ENCODE measurements at regions not wholly inside any gene's neighbourhood (a gene's known extent, or its start where the extent isn't known, plus 50 kb on each side); places are given as distances from the start of the nearest gene placed in this dataset.
"Not testable (repeated sequence)": the region's sequence is repeated elsewhere in the genome, so short reads cannot be mapped to it uniquely, and the experiment has no call there.

GRCh38 chr4:186847429-186848131, 123.9 kb upstream of the FAT1 start:
- not testable (repeated sequence) for DNase-seq (ENCODE audit: low read depth)

GRCh38 chr4:186848437-186848836, 124.8 kb upstream of the FAT1 start:
- DNase-seq (ENCODE audit: low read depth): no peak

DNA sequence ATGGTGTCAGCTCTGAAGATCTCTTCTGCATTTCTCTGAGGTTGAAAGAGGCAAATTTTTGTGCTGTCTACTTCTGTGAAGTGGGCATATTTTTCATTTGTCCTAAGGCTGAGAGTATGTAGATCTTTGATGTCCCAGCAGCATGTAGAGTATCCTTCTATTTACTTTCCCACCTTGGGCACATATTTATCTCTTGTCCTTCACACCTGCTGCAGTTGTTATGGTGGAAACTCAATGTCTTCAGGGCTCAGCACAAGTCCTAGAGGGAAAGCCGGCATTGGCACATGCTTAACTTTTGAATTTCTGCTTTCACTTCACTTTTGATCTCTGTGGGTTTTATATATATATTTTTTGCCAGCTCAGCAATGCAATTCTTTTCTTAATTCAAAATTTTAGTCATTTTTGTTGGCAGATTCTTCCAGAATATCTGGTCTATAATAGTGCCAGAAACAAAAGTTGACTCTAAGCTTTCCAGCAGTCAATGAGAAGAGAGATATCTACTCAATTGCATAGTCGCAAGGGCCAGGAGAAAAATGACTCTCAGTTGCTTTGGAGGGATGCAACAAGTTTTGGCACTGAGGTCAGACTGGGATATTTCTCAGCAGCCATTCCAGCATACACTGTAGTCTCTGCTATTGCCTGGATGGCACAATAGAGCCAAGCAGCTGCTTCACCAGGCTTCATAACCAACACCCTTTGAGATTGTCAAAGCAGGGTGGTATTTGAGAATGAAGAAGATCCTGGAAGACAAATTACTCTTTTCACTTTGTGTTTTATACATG, 127.8 kb upstream of the FAT1 start:
- no peak for DNase-seq (ENCODE audit: low read depth)

GRCh38 chr4:186852073-186852420, 128.4 kb upstream of the FAT1 start:
- no peak for DNase-seq (ENCODE audit: low read depth)

- no peak for DNase-seq (ENCODE audit: low read depth)
Measured at GRCh38 chr4:186852964-186853391, 129.3 kb upstream of the FAT1 start.

DNA sequence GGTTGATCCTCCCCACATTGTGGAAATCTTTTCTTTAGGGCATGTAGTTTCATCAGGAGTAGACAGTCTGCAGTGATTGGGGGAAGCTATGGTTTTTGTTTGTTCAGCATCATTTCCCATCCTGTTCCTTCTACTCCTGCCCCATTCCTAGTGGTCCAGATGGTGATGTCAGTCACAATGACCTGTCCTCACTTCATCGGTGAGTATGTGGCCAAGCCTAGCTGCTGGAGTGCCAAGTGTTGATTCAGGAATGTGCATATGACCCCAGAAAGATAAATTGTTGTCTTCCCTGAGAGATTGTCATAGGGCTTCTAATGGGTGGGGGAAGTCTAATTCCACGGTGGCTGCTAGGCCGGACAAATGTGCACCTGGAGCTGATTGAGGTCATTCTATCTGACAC, 130.6 kb upstream of the FAT1 start:
- DNase-seq (ENCODE audit: low read depth): peak; percentile 34

- no peak for DNase-seq (ENCODE audit: low read depth)
Measured at GRCh38 chr4:186855111-186855510, 131.5 kb upstream of the FAT1 start.

- DNase-seq (ENCODE audit: low read depth): no peak
Measured at GRCh38 chr4:186857793-186858192, 134.1 kb upstream of the FAT1 start.

GRCh38 chr4:186858355-186858754, 134.7 kb upstream of the FAT1 start:
- no peak for DNase-seq (ENCODE audit: low read depth)

DNA sequence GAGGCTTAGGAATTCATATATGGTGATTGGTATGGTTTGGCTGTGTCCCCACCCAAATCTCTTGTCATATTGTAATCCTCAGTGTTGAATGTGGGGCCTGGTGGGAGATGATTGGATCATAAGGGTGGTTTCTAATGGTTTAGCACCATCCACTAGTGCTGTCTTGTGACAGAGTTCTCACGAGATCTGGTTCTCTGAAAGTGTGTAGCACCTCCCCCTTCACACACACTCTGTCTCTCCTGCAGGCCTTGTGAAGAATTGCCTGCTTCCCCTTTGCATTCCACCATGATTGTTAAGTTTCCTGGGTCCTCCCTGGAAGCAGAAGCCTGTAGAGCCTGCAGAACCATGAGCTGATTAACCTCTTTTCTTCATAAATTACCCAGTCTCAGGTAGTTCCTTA, 135.8 kb upstream of the FAT1 start:
- DNase-seq (ENCODE audit: low read depth): no peak

- DNase-seq (ENCODE audit: low read depth): no peak
Measured at GRCh38 chr4:186861317-186861716, 137.7 kb upstream of the FAT1 start.

GRCh38 chr4:186871856-186872255, 148.2 kb upstream of the FAT1 start:
- DNase-seq (ENCODE audit: low read depth): no peak

DNA sequence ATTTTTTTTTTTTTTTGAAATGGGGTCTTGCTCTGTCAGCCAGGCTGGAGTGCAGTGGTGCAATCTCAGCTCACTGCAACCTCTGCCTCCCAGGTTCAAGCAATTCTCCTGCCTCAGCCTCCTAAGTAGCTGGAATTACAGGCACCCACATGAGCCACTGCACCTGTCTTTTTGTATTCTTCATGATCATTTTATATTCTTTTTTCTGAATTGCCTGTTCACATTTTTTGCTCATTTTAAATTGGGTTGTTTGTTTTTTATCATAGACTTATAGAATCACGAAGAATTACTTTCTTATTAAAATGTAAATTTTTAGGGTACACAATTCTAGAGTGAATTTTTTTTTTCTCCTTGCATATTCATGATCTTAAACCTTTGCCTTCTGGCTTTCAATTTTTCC, 149.4 kb upstream of the FAT1 start:
- not testable (repeated sequence) for DNase-seq (ENCODE audit: low read depth)

DNA sequence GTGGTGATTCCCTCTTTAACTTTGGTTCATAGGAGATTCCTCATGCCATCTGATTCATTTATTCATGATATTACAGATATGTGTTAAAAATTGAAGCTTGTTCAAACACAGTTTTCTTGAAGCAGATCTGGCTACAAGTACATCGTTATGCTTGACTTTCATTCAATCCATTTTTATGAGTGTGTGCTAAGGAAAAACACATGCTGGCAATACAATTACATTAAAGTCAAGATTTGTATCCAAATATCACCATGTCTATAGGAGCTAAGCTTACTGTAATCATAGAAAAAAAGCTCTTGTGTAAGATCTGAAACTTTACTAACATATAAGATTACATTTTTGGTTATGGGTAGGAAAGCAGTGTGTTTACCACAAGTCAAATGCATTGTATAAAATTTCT, 151.8 kb upstream of the FAT1 start:
- DNase-seq (ENCODE audit: low read depth): no peak

DNA sequence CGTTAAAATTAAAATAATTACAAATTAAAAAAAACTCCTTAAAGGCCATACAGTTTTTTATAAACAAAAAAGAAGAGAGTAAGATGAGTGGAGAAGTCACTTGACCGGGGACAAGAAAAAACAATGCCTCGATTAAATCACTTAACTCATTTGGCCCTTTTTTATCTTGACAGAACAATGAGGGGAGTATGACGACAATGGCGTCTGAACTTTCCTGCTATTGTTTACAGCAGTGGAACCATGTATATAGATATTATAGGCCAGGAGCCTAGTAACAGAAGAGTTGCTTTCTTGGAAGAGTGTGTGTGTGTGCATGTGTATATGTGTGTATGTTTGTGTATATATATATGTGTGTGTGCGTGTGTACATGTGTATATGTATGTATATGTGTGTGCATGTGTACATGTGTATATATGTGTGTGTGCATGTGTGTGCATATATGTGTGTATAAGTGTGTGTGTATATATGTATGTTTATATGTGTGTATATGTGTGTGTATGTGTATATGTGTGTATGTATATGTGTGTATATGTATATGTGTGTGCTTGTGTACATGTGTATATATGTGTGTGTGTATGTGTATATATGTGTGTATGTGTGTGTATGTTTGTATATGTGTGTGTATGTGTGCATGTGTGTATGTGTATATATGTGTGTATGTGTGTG, 153.4 kb upstream of the FAT1 start:
- no peak for DNase-seq (ENCODE audit: low read depth)

DNA sequence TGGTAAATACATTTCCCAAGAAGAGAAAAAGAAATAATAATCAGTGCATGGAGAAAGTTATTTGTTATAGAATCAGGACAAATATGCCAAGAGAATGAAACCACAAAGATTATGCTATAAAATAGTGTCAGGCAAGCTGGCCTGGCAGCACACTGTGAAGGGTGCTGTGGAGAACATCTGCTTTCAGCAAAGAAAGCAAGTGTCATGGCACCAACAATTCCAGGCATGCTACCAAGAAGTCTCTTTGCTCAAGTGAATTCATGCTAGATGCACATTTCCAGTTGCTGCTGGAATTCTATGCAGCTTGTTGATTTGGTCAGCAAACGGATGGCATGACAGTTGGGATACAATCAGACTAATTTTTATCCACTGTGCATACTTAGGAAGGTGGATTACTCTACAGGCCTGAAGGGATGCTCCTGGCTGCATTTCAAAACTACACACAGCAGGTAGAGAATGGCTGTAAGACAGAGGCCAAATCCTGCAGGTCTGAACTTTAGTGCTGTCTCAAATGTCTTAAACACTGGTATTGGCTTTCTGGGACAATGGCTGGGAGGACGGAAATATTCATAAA, 154.6 kb upstream of the FAT1 start:
- DNase-seq (ENCODE audit: low read depth): no peak

DNA sequence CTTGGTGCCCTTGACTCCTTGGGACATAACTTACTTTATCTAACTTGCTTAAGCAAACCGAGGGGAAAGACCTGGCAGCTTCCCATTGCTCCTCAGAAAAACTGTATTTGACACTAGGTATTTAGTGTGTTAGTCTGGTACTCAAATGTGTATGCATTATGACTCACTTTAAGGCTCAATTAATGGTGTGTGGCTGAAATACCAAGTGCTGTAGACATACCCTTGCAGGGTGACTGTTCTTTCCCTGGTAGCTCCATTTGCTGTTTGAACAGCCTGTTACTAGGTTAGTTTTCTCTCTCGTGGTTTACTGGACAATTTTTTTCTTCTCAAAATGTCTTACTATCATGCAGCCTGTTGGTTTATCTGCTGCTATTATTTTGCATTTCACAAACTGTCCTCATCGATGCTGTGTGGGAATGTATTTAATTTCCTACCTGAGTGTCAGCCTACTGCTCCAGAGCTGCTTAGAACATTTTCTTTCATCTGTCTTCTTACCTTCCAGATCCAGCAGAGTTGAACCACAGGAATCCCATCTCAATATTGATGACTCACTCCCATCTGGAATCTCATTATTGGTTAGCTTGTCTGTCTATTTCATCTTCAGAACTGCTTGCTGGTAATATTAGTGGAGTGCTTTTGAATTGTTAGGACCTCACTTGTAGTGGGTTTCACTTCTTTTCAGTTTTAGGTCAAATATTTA, 158.0 kb upstream of the FAT1 start:
- peak; percentile 81 for DNase-seq (ENCODE audit: low read depth)

DNA sequence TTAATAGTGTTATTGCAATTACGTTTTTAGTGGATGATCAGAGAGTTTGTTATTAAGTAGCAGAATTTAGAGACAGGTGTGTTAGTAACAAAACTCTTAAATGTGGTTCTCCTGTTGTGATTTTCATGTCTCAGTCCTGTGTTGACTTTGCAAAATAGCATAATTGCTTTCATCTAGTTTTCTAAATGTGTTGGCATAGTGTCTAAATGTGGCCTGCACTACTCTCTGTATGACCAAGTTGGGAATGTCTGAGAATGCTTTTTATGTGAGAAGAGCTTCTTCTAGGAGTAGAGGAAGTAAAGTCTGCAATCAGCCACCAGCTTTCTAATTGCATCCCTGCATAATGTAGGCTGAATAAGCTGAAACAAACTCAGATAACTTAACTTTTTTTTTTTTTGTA, 158.6 kb upstream of the FAT1 start:
- no peak for DNase-seq (ENCODE audit: low read depth)

- DNase-seq (ENCODE audit: low read depth): no peak
Measured at GRCh38 chr4:186885289-186885688, 161.6 kb upstream of the FAT1 start.

DNA sequence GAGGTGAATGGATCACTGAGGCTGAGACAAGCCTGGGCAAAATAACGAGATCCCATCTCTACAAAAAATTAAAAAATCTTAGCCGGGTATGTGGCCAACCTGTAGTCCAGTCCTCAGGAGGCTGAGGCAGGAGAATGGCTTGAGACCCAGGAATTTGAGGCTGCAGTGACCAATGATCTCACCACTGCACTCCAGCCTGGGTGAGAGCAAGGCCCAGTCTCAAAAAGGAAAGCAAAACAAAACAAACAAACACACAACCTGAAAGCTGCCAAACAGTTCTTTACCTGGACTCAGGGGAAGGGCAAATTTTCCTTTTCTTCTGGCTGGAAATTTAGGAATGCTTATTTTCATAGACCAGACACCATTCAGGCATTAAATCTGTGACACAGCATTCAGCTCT, 163.1 kb upstream of the FAT1 start:
- no peak for DNase-seq (ENCODE audit: low read depth)

DNA sequence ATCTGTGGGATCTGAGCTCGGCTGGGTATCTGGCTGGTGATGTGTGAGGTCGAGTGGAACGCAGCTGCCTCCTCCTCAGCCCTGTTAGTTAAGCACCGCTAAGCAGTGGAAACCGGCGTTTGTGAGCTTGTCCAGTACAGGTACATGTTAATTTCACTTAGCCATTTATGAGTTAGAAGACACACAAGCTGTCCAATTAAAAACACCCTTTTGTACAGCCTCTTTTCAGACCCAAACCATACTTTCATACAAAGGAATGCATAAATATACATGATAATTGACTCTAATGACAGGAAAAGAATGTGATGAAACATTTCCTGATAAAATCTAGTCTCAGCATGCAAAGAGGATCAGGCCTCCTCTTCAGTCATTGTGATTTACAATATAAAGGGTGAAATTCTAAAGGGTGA, 163.6 kb upstream of the FAT1 start:
- DNase-seq (ENCODE audit: low read depth): peak; percentile 15

DNA sequence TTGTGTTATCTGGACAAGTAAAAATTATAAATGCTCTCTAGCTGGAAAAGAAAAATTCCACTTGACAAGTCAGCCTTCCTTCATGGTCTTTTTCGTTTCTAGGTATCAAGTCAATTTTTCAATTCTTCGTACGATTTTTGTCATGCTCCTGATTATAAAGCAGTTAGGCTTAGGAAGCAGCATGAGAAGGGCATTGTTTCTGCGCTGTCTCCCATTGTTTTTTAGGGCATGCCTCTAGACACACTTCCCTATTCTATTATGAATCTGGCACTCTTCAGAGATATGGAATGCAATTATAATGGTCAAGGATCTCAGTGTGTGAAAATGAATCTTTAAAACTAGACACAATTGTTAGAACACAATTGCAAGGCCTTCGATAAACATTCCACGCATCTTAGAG, 164.1 kb upstream of the FAT1 start:
- no peak for DNase-seq (ENCODE audit: low read depth)
